ENCODE measurements at regions not wholly inside any gene's neighbourhood (a gene's known extent, or its start where the extent isn't known, plus 50 kb on each side); places are given as distances from the start of the nearest gene placed in this dataset.

DNA sequence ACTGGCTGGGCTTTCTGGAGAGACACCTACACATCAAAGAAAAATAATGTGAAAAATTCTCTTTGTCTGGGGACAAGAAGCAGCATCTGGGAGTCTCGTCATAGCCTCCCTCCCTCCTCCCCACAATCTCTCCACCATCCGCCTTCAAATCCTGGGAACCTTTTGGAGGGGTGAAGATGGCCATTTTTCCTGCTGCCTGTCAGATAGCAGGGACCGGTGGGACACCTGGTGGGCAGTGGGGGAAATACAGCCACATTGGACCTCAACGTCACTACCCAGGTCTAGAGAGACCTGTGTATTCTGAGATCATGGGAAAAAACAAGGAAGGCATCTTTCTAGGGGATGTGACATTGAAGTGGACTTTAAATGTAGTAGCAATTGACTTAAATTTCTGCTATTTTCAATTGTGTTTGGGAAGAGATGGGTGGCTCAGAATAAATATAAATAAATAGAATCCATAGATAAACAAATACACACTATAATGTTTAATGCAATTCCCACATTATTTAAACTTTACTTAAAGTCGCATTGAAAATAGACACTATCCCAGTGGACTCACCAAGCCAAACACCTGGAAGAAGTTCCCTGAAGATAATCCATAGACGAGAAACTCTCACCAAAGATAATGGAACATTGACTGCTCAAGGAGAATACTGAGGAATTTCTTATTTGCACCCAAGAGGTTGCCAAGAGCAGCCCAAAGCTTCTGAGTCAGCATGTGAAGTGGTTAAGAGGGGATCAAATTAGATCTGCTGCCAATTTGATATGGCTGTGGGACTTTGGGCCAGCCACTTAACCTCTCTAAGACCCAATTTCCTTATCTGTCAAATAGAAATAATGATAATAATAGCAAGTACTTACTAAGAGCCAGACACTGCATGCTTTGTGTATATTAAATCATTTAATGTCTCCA lies 147.6 kb upstream of the CAMK1G start:
- Histone ChIP-seq H3K36me3 (ENCODE audit: insufficient read depth, low read length) (no peaks in the 10 kb centered on the region), H3K79me2 (ENCODE audit: insufficient read depth, low read depth, low read length) (no peaks in the 10 kb centered on the region), H3K9me2 (ENCODE audit: insufficient read depth, low read length) (no peaks in the 10 kb centered on the region), H3K27ac (ENCODE audit: low read depth, low read length, poor library complexity, severe bottlenecking) (no peak overlapping the region), H3K4me1 (ENCODE audit: insufficient read depth, low read length, poor library complexity, severe bottlenecking) (no peaks in the 10 kb centered on the region), H2AFZ (ENCODE audit: low read length) (no peak overlapping the region), H3K4me2 (ENCODE audit: low read length) (no peak overlapping the region), H3K9me3 (ENCODE audit: low read length) (no peaks in the 10 kb centered on the region), H4K20me1 (ENCODE audit: insufficient read depth, low read length) (no peaks in the 10 kb centered on the region), H3K4me3 (ENCODE audit: low read depth, low read length, poor library complexity, severe bottlenecking) (no peak overlapping the region)
- intact Hi-C loops (cut with micrococcal nuclease; ENCODE audit: unreplicated experiment) = no loop called here
- POLR2A ChIA-PET = no interaction called here
- BruUV-seq (replicated peaks) = no TSS peak
- CTCF ChIA-PET (ENCODE audit: unreplicated experiment) = no interaction called here
- peak; percentile 23 for DNase-seq (ENCODE audit: low spot score)
- no peak for TF ChIP-seq EZH2phosphoT487 (IDR thresholded peaks at IDR 0.05; ENCODE audit: borderline replicate concordance, low read depth, low read length)
- TF ChIP-seq, protein P1, sequence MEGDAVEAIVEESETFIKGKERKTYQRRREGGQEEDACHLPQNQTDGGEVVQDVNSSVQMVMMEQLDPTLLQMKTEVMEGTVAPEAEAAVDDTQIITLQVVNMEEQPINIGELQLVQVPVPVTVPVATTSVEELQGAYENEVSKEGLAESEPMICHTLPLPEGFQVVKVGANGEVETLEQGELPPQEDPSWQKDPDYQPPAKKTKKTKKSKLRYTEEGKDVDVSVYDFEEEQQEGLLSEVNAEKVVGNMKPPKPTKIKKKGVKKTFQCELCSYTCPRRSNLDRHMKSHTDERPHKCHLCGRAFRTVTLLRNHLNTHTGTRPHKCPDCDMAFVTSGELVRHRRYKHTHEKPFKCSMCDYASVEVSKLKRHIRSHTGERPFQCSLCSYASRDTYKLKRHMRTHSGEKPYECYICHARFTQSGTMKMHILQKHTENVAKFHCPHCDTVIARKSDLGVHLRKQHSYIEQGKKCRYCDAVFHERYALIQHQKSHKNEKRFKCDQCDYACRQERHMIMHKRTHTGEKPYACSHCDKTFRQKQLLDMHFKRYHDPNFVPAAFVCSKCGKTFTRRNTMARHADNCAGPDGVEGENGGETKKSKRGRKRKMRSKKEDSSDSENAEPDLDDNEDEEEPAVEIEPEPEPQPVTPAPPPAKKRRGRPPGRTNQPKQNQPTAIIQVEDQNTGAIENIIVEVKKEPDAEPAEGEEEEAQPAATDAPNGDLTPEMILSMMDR (conservative IDR thresholded peaks at IDR 0.05; ENCODE audit: low read length) = peak; percentile 79

- Histone ChIP-seq H3K9me2 (ENCODE audit: insufficient read depth, low read length) (no peaks in the 10 kb centered on the region), H3K27ac (ENCODE audit: low read depth, low read length, poor library complexity, severe bottlenecking) (no peak overlapping the region), H2AFZ (ENCODE audit: low read length) (no peak overlapping the region), H3K4me2 (ENCODE audit: low read length) (no peak overlapping the region), H3K4me3 (ENCODE audit: low read depth, low read length, poor library complexity, severe bottlenecking) (no peak overlapping the region), H3K36me3 (ENCODE audit: insufficient read depth, low read length) (no peaks in the 10 kb centered on the region), H3K9me3 (ENCODE audit: low read length) (no peaks in the 10 kb centered on the region), H3K79me2 (ENCODE audit: insufficient read depth, low read depth, low read length) (no peaks in the 10 kb centered on the region), H3K4me1 (ENCODE audit: insufficient read depth, low read length, poor library complexity, severe bottlenecking) (no peaks in the 10 kb centered on the region), H4K20me1 (ENCODE audit: insufficient read depth, low read length) (no peaks in the 10 kb centered on the region)
- ChIA-PET POLR2A (interaction anchor here (0.7 to 0.8 kb wide), 2 partner anchors 12 to 1665 kb away, joined by 5 to 8 read pairs; no protein-coding TSS in a partner anchor), CTCF (ENCODE audit: unreplicated experiment) (no interaction called here)
- DNase-seq (ENCODE audit: low spot score) = no peak
- BruUV-seq (replicated peaks) = no TSS peak
- intact Hi-C loops (cut with micrococcal nuclease; ENCODE audit: unreplicated experiment) = no loop called here
- no peak for TF ChIP-seq EZH2phosphoT487 (IDR thresholded peaks at IDR 0.05; ENCODE audit: borderline replicate concordance, low read depth, low read length)
- TF ChIP-seq, protein P1 (conservative IDR thresholded peaks at IDR 0.05; ENCODE audit: low read length) = no peak
These were observed 143.7 kb upstream of the CAMK1G start for GRCh38 chr1:209439828-209440227.

DNA sequence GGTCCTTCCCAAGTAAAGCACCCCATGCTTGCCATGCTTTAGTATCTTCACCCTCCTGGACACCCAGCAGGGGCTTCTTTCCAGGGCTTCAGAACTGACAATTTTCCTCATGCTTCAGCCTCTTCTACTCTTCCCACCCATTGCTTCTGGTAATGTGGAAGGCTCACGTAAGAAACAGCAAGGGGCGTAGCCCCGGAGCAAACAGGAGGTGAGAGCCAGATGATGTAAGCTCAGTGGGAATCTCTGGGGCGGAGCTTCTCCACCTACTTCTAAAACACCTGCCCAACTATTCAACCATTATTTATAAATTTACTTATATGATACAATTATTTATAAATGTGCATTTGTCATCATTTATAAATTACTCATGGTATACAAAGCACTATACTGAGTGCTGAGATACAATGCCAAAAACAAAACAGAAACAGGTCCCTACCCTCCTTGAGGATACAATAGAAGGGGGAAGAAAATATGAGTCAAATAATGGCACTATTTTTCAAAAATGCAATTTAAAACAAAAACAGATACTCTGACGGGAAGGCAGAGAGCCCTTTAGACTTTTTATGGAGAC lies 140.1 kb upstream of the CAMK1G start:
- no peak overlapping the region for H2AFZ ChIP-seq (ENCODE audit: low read length)
- H3K9me3 ChIP-seq (ENCODE audit: low read length) = no peaks in the 10 kb centered on the region
- BruUV-seq (replicated peaks) = no TSS peak
- no peaks in the 10 kb centered on the region for H3K79me2 ChIP-seq (ENCODE audit: insufficient read depth, low read depth, low read length)
- H3K27ac ChIP-seq (ENCODE audit: low read depth, low read length, poor library complexity, severe bottlenecking) = no peak overlapping the region
- no peaks in the 10 kb centered on the region for H4K20me1 ChIP-seq (ENCODE audit: insufficient read depth, low read length)
- DNase-seq (ENCODE audit: low spot score) = no peak
- H3K4me2 ChIP-seq (ENCODE audit: low read length) = no peak overlapping the region
- no peaks in the 10 kb centered on the region for H3K36me3 ChIP-seq (ENCODE audit: insufficient read depth, low read length)
- intact Hi-C loops (cut with micrococcal nuclease; ENCODE audit: unreplicated experiment) = no loop called here
- TF ChIP-seq EZH2phosphoT487 (IDR thresholded peaks at IDR 0.05; ENCODE audit: borderline replicate concordance, low read depth, low read length) = no peak
- TF ChIP-seq, protein P1 (conservative IDR thresholded peaks at IDR 0.05; ENCODE audit: low read length) = no peak
- ChIA-PET POLR2A (no interaction called here), CTCF (ENCODE audit: unreplicated experiment) (interaction anchor here (0.6 kb wide), 1 partner anchor 75 kb away, joined by 3 read pairs; no protein-coding TSS in a partner anchor)
- H3K4me3 ChIP-seq (ENCODE audit: low read depth, low read length, poor library complexity, severe bottlenecking) = no peak overlapping the region
- H3K9me2 ChIP-seq (ENCODE audit: insufficient read depth, low read length) = no peaks in the 10 kb centered on the region
- no peaks in the 10 kb centered on the region for H3K4me1 ChIP-seq (ENCODE audit: insufficient read depth, low read length, poor library complexity, severe bottlenecking)
